ENCODE measurements at regions not wholly inside any gene's neighbourhood (a gene's known extent, or its start where the extent isn't known, plus 50 kb on each side); places are given as distances from the start of the nearest gene placed in this dataset.

- intact Hi-C loops (cut with DNase I; ENCODE audit: low total_unique reads), result no loop called here
- H3K4me1 ChIP-seq, result no peaks in the 10 kb centered on the region
- TF ChIP-seq POLR2A (IDR thresholded peaks at IDR 0.05) (no peak), POLR2AphosphoS5 (IDR thresholded peaks at IDR 0.05) (no peak), CTCF (IDR thresholded peaks at IDR 0.05) (no peak)
Measured at GRCh38 chr10:95122736-95123135, 53.4 kb upstream of the CYP2C8 start.

GRCh38 chr10:95121904-95122303, 52.6 kb upstream of the CYP2C8 start:
- H3K4me1 ChIP-seq, result no peaks in the 10 kb centered on the region
- intact Hi-C loops (cut with DNase I; ENCODE audit: low total_unique reads), result no loop called here
- H3K9me3 ChIP-seq, result peaks cover 15 to 42% of the 10 kb centered on the region in 2 donors
- H3K27me3 ChIP-seq, result no peaks in the 10 kb centered on the region
- H3K27ac ChIP-seq, result no peak overlapping the region
- no peaks in the 10 kb centered on the region for H3K36me3 ChIP-seq
- TF ChIP-seq CTCF (IDR thresholded peaks at IDR 0.05) (no peak), POLR2AphosphoS5 (IDR thresholded peaks at IDR 0.05) (no peak), POLR2A (IDR thresholded peaks at IDR 0.05) (no peak)
- no peak overlapping the region for H3K4me3 ChIP-seq
- DNase-seq (ENCODE audit: low spot score in 2 of 2), result no peak

More at GRCh38 chr10:95122736-95123135, 53.4 kb upstream of the CYP2C8 start:
- Histone ChIP-seq H3K9me3 (peaks cover 15 to 39% of the 10 kb centered on the region in 2 donors), H3K27me3 (no peaks in the 10 kb centered on the region), H3K4me3 (no peak overlapping the region), H3K36me3 (no peaks in the 10 kb centered on the region), H3K27ac (no peak overlapping the region)
- no peak for DNase-seq (ENCODE audit: low spot score in 2 of 2)
